Vagina (tissue), 2 donors: ENCODE measurements at regions not wholly inside any gene's neighbourhood (a gene's known extent, or its start where the extent isn't known, plus 50 kb on each side); places are given as distances from the start of the nearest gene placed in this dataset.

Experiments used
- DNase-seq, 2 donors: peaks; one replicate each; pipeline ENCODE4 v3.0.0-alpha.2; 2017; ENCODE audit errors: extremely low spot score in 2 of 2
- H3K27ac ChIP-seq: fragments of 200-600 bp; sonication (generic); one replicate; pipeline ENCODE4 v1.5.1; 2019
- H3K27me3 ChIP-seq: fragments of 200-600 bp; sonication (generic); one replicate; pipeline ENCODE4 v1.5.1; 2019
- H3K36me3 ChIP-seq, 2 donors: fragments of 200-600 bp; sonication (generic); one replicate each; pipeline ENCODE4 v1.5.1; 2017 to 2019
- H3K4me1 ChIP-seq: fragments of 200-600 bp; sonication (generic); one replicate; pipeline ENCODE4 v1.5.1; 2019
- H3K4me3 ChIP-seq, 2 donors: fragments of 200-600 bp; sonication (generic); 1 replicate in 1 of 2; 2 replicates in 1 of 2; pipeline ENCODE4 v1.5.1; 2016 to 2019
- H3K9me3 ChIP-seq: fragments of 200-600 bp; sonication (generic); one replicate; pipeline ENCODE4 v1.5.1; 2019
- CTCF ChIP-seq, 3 experiments: fragments of 450-650 bp in 2 of 3; fragments of 200-600 bp in 1 of 3; sonication (generic) in 1 of 3; IDR thresholded peaks; one replicate each; pipeline ENCODE4 v1.5.1; 2017 to 2019; ENCODE audit warnings: antibody characterized with exemption in 3 of 3, mild to moderate bottlenecking in 2 of 3, moderate library complexity in 2 of 3
- POLR2A ChIP-seq, 2 donors: fragments of 450-650 bp; IDR thresholded peaks; one replicate each; pipeline ENCODE4 v1.6.1; 2017; ENCODE audit warnings: antibody characterized with exemption in 2 of 2, mild to moderate bottlenecking in 2 of 2, moderate library complexity in 2 of 2
- POLR2AphosphoS5 ChIP-seq, 2 donors: sonication (generic); formaldehyde crosslinking; IDR thresholded peaks; one replicate each; pipeline ENCODE4 v1.9.0; 2017; ENCODE audit warnings: antibody characterized with exemption in 2 of 2, mild to moderate bottlenecking in 2 of 2, low read depth in 1 of 2; ENCODE audit not compliant: insufficient read depth in 1 of 2
- intact Hi-C: fragments of 100-400 bp; cut with DNase I; formaldehyde crosslinking; loops from one replicate; pipeline ENCODE4 v1.15.1; 2023

- Histone ChIP-seq H3K4me3 (no peak overlapping the region), H3K36me3 (no peaks in the 10 kb centered on the region), H3K27me3 (no peaks in the 10 kb centered on the region), H3K4me1 (peaks cover 16% of the 10 kb centered on the region), H3K9me3 (no peaks in the 10 kb centered on the region), H3K27ac (no peak overlapping the region)
- no peak for TF ChIP-seq POLR2AphosphoS5 (IDR thresholded peaks at IDR 0.05; ENCODE audit: insufficient read depth in 1 of 2, low read depth in 1 of 2)
- no peak for TF ChIP-seq POLR2A (IDR thresholded peaks at IDR 0.05)
- no peak for TF ChIP-seq CTCF (IDR thresholded peaks at IDR 0.05)
- DNase-seq = peak in 1 of 2 donors; percentile 62
- intact Hi-C loops = no loop called here
Observed at GRCh38 chr2:129755786-129756185, 223.7 kb upstream of the RAB6C start.

GRCh38 chr2:129756276-129756675 lies 223.2 kb upstream of the RAB6C start:
- intact Hi-C loops = no loop called here
- TF ChIP-seq CTCF (IDR thresholded peaks at IDR 0.05) = no peak
- no peak for TF ChIP-seq POLR2AphosphoS5 (IDR thresholded peaks at IDR 0.05; ENCODE audit: insufficient read depth in 1 of 2, low read depth in 1 of 2)
- no peak for TF ChIP-seq POLR2A (IDR thresholded peaks at IDR 0.05)

GRCh38 chr2:129757366-129757914 lies 222.0 kb upstream of the RAB6C start:
- no peak overlapping the region for H3K27ac ChIP-seq
- H3K36me3 ChIP-seq = no peaks in the 10 kb centered on the region
- intact Hi-C loops = no loop called here
- H3K4me3 ChIP-seq = no peak overlapping the region
- no peak for TF ChIP-seq POLR2AphosphoS5 (IDR thresholded peaks at IDR 0.05; ENCODE audit: insufficient read depth in 1 of 2, low read depth in 1 of 2)
- TF ChIP-seq CTCF (IDR thresholded peaks at IDR 0.05) = no peak
- no peak for TF ChIP-seq POLR2A (IDR thresholded peaks at IDR 0.05)
- peak; percentile 64 to 65 for DNase-seq
- H3K27me3 ChIP-seq = no peaks in the 10 kb centered on the region
- no peaks in the 10 kb centered on the region for H3K9me3 ChIP-seq
- peaks cover 16% of the 10 kb centered on the region for H3K4me1 ChIP-seq

More at GRCh38 chr2:129756276-129756675, 223.2 kb upstream of the RAB6C start:
- peaks cover 16% of the 10 kb centered on the region for H3K4me1 ChIP-seq
- H3K27ac ChIP-seq = no peak overlapping the region
- H3K4me3 ChIP-seq = no peak overlapping the region
- no peaks in the 10 kb centered on the region for H3K9me3 ChIP-seq
- H3K27me3 ChIP-seq = no peaks in the 10 kb centered on the region
- peak in 1 of 2 donors; percentile 46 for DNase-seq
- H3K36me3 ChIP-seq = no peaks in the 10 kb centered on the region

- H3K9me3 ChIP-seq = no peaks in the 10 kb centered on the region
- H3K27me3 ChIP-seq = no peaks in the 10 kb centered on the region
- H3K4me1 ChIP-seq = peaks cover 16% of the 10 kb centered on the region
- H3K27ac ChIP-seq = no peak overlapping the region
- peak overlapping the region; percentile 28 to 33 for H3K4me3 ChIP-seq
- no peaks in the 10 kb centered on the region for H3K36me3 ChIP-seq
- DNase-seq = peak; percentile 58 to 83
- intact Hi-C loops = no loop called here
- TF ChIP-seq POLR2A (IDR thresholded peaks at IDR 0.05) = no peak
- TF ChIP-seq POLR2AphosphoS5 (IDR thresholded peaks at IDR 0.05; ENCODE audit: insufficient read depth in 1 of 2, low read depth in 1 of 2) = no peak
- no peak for TF ChIP-seq CTCF (IDR thresholded peaks at IDR 0.05)
Observed at GRCh38 chr2:129757915-129758783, 221.3 kb upstream of the RAB6C start.
